B cell (primary cell): ENCODE measurements at regions not wholly inside any gene's neighbourhood (a gene's known extent, or its start where the extent isn't known, plus 50 kb on each side); places are given as distances from the start of the nearest gene placed in this dataset.

ENCODE experiments used
- ATAC-seq: fragments of 200-7000 bp; cut with Tn5 transposase; one replicate; pipeline ENCODE4 v1.10.0; 2021; ENCODE audit warnings: low read depth, mild to moderate bottlenecking, moderate number of reproducible peaks, moderate library complexity
- CTCF ChIA-PET: fragments of 350-600 bp; sonication (Branson Sonifier 250); formaldehyde crosslinking; loops from one replicate; lab custom pipeline; 2021; ENCODE audit warnings: antibody characterized with exemption, inconsistent platforms; lab: Charles Lee
- POLR2A ChIA-PET: fragments of 350-600 bp; sonication (Branson Sonifier 250); formaldehyde crosslinking; loops from one replicate; lab custom pipeline; 2021; ENCODE audit warnings: antibody characterized with exemption; lab: Charles Lee
- DNase-seq: peaks from one replicate; pipeline ENCODE4 v3.0.0; 2013
- H2AFZ ChIP-seq: 2 replicates; pipeline ENCODE4 v1.6.1; 2012; ENCODE audit warnings: mild to moderate bottlenecking, low read depth, low read length; ENCODE audit not compliant: insufficient read depth, poor library complexity, severe bottlenecking
- H3K27ac ChIP-seq, 2 donors: 1 replicate in 1 of 2; 2 replicates in 1 of 2; pipeline ENCODE4 v1.5.1; 2012 to 2013; ENCODE audit warnings: low read length in 2 of 2, mild to moderate bottlenecking in 2 of 2, moderate library complexity in 1 of 2
- H3K27me3 ChIP-seq, 4 experiments: fragments of 200-600 bp in 1 of 4; sonication (generic) in 1 of 4; replicated peaks in 1 of 4; 1 replicate in 2 of 4; 2 replicates in 2 of 4; pipeline versions ENCODE4 v1.6.1 to v1.7.0; 2013 to 2016; ENCODE audit warnings: low read length in 3 of 4, mild to moderate bottlenecking in 2 of 4, mixed read lengths in 1 of 4, moderate library complexity in 1 of 4; ENCODE audit not compliant: insufficient read depth in 4 of 4, control insufficient read depth in 3 of 4; ENCODE audit errors: control extremely low read depth in 1 of 4
- H3K36me3 ChIP-seq, 2 experiments: replicated peaks in 1 of 2; 1 replicate in 1 of 2; 2 replicates in 1 of 2; pipeline versions ENCODE4 v1.6.1 to v1.7.1; 2013; ENCODE audit warnings: low read length in 1 of 2; ENCODE audit not compliant: insufficient read depth in 2 of 2, control insufficient read depth in 1 of 2; ENCODE audit errors: control extremely low read depth in 1 of 2, extremely low read depth in 1 of 2
- H3K4me1 ChIP-seq, 2 donors: fragments of 200-600 bp in 1 of 2; sonication (generic) in 1 of 2; 1 replicate in 1 of 2; 2 replicates in 1 of 2; pipeline versions ENCODE4 v1.5.1 to v1.6.1; 2013 to 2017; ENCODE audit warnings: low read length in 2 of 2; ENCODE audit not compliant: control insufficient read depth in 2 of 2, insufficient read depth in 2 of 2
- H3K4me2 ChIP-seq: replicated peaks from 2 replicates; pipeline ENCODE3; 2012; ENCODE audit warnings: mild to moderate bottlenecking, low read depth, low read length; ENCODE audit not compliant: poor library complexity, severe bottlenecking
- H3K4me3 ChIP-seq, 5 experiments: fragments of 200-600 bp in 1 of 5; sonication (generic) in 1 of 5; 1 replicate in 3 of 5; 2 replicates in 2 of 5; pipeline versions ENCODE4 v1.5.1 to v1.7.0; 2011 to 2016; ENCODE audit warnings: low read length in 4 of 5, mild to moderate bottlenecking in 4 of 5, low read depth in 2 of 5, control low read depth in 1 of 5, moderate library complexity in 1 of 5; ENCODE audit not compliant: insufficient read depth in 1 of 5; ENCODE audit errors: control extremely low read depth in 1 of 5, extremely low read depth in 1 of 5
- H3K79me2 ChIP-seq: fragments of 200-600 bp; sonication (generic); one replicate; pipeline ENCODE4 v1.6.0; 2016; ENCODE audit warnings: low read length; ENCODE audit not compliant: control insufficient read depth, insufficient read depth
- H3K9ac ChIP-seq: fragments of 200-600 bp; sonication (generic); 2 replicates; pipeline ENCODE4 v1.6.1; 2017; ENCODE audit warnings: mild to moderate bottlenecking, low read length, moderate library complexity
- H3K9me3 ChIP-seq, 3 donors: one replicate each; pipeline versions ENCODE4 v1.6.1 to v1.7.1; 2013; ENCODE audit warnings: low read length in 2 of 3; ENCODE audit not compliant: control insufficient read depth in 2 of 3, insufficient read depth in 1 of 3; ENCODE audit errors: control extremely low read depth in 1 of 3
- H4K20me1 ChIP-seq: 2 replicates; pipeline ENCODE4 v1.6.0; 2012; ENCODE audit warnings: mild to moderate bottlenecking, low read length; ENCODE audit not compliant: insufficient read depth, control insufficient read depth, poor library complexity, severe bottlenecking
- H3K27ac Mint-ChIP-seq: one replicate; pipeline ENCODE4 v1.8.0; 2021; ENCODE audit warnings: mixed read lengths
- H3K27me3 Mint-ChIP-seq: one replicate; pipeline ENCODE4 v1.8.0; 2021; ENCODE audit warnings: mixed read lengths
- H3K4me1 Mint-ChIP-seq: one replicate; pipeline ENCODE4 v1.8.0; 2021; ENCODE audit warnings: mixed read lengths
- H3K4me3 Mint-ChIP-seq: one replicate; pipeline ENCODE4 v1.8.0; 2021; ENCODE audit warnings: mixed read lengths
- H3K9me3 Mint-ChIP-seq: one replicate; pipeline ENCODE4 v1.8.0; 2022; ENCODE audit warnings: mixed read lengths; ENCODE audit not compliant: insufficient read depth
- CTCF ChIP-seq: fragments of 200-600 bp; IDR thresholded peaks from one replicate; pipeline ENCODE4 v1.8.0; 2022; ENCODE audit warnings: antibody characterized with exemption, mild to moderate bottlenecking
- EZH2 ChIP-seq: IDR thresholded peaks from 2 replicates; pipeline ENCODE4 v1.6.1; 2012; ENCODE audit warnings: borderline replicate concordance, low read depth, mild to moderate bottlenecking, moderate library complexity, low read length; ENCODE audit not compliant: insufficient read depth, poor library complexity, severe bottlenecking
- WGBS: methylation state at CpG from one replicate; pipeline ENCODE4 v1.1.5; 2013; ENCODE audit warnings: missing lambda C conversion rate; ENCODE audit not compliant: insufficient coverage; 5-methylcytosine and 5-hydroxymethylcytosine counted together
- intact Hi-C: fragments of 100-400 bp; cut with micrococcal nuclease; formaldehyde crosslinking; loops from one replicate; pipeline ENCODE4 v1.10.0; 2022

- H3K4me1 ChIP-seq = no peaks in the 10 kb centered on the region
- no peak overlapping the region for H3K9ac ChIP-seq
- ATAC-seq = no peak
- H3K9me3 Mint-ChIP-seq = no peaks in the 10 kb centered on the region
- no peaks in the 10 kb centered on the region for H3K27me3 Mint-ChIP-seq
- no peaks in the 10 kb centered on the region for H3K36me3 ChIP-seq
- no peak overlapping the region for H3K4me3 Mint-ChIP-seq
- CTCF ChIA-PET = no interaction called here
- no peak overlapping the region for H2AFZ ChIP-seq
- intact Hi-C loops = no loop called here
- no peak overlapping the region for H3K4me2 ChIP-seq
- no peak for DNase-seq
- no CpG with 5 or more reads among the region's 2 CpGs for WGBS
- H3K4me1 Mint-ChIP-seq = no peaks in the 10 kb centered on the region
- H3K27me3 ChIP-seq = no peaks in the 10 kb centered on the region
- H3K27ac Mint-ChIP-seq = no peak overlapping the region
- no peak for TF ChIP-seq CTCF
- no peak for TF ChIP-seq EZH2
- no peak overlapping the region for H3K4me3 ChIP-seq
- H4K20me1 ChIP-seq = no peaks in the 10 kb centered on the region
- no peaks in the 10 kb centered on the region for H3K79me2 ChIP-seq
- POLR2A ChIA-PET = no interaction called here
- no peaks in the 10 kb centered on the region for H3K9me3 ChIP-seq
- H3K27ac ChIP-seq = no peak overlapping the region
Measured at GRCh38 chr6:138662471-138662870, 111.1 kb upstream of the CCDC28A start.

- CTCF ChIA-PET = no interaction called here
Measured at GRCh38 chr6:138663892-138664291, 109.7 kb upstream of the CCDC28A start.

More at GRCh38 chr6:138663892-138664291, 109.7 kb upstream of the CCDC28A start:
- intact Hi-C loops = no loop called here
- Histone ChIP-seq H3K36me3 (no peaks in the 10 kb centered on the region), H3K9me3 (no peaks in the 10 kb centered on the region), H3K27ac (no peak overlapping the region), H3K4me1 (no peaks in the 10 kb centered on the region), H3K27me3 (no peaks in the 10 kb centered on the region), H3K9ac (no peak overlapping the region), H2AFZ (no peak overlapping the region), H3K4me2 (no peak overlapping the region), H4K20me1 (no peaks in the 10 kb centered on the region), H3K79me2 (no peaks in the 10 kb centered on the region), H3K4me3 (no peak overlapping the region)
- ATAC-seq (no peak), DNase-seq (no peak)
- Mint-ChIP-seq H3K4me3 (no peak overlapping the region), H3K27ac (no peak overlapping the region), H3K27me3 (peaks cover 2% of the 10 kb centered on the region), H3K9me3 (no peaks in the 10 kb centered on the region), H3K4me1 (no peaks in the 10 kb centered on the region)
- POLR2A ChIA-PET = no interaction called here
- TF ChIP-seq CTCF (no peak), EZH2 (no peak)
- WGBS = no CpG with 5 or more reads among the region's 2 CpGs
